Stimulated activated CD4-positive, alpha-beta T cell treated with anti-CD3 and anti-CD28 coated beads, Interleukin-15, amount 100 ng/mL, for 1 hour (primary cell): ENCODE measurements at regions not wholly inside any gene's neighbourhood (a gene's known extent, or its start where the extent isn't known, plus 50 kb on each side); places are given as distances from the start of the nearest gene placed in this dataset.

Source experiments
- DNase-seq, 2 donors: peaks; one replicate each; pipeline ENCODE4 v3.0.0-alpha.2; 2020; ENCODE audit warnings: low read depth in 1 of 2, low spot score in 1 of 2

GRCh38 chr6:145331066-145331465, 404.3 kb downstream of the EPM2A start:
- DNase-seq, result no peak

DNA sequence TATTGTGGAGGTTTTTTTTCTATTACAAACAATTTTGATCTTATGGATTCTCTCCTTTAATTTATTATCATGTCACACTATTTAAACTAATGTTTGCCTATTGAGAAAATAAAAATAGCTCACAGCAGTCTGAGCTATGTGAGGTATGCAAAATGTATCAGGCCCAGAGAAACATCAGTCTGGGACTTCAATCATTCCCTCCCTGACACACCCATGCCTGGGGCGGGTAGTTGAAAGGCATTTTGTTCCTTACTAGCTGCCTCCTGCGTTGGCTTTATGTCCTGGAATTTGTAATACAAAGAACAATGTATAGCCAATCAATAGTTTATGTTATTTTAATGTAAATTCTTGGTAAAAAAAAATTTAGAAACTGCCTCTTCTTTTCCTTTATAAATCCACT, 403.3 kb downstream of the EPM2A start:
- DNase-seq, result no peak

DNA sequence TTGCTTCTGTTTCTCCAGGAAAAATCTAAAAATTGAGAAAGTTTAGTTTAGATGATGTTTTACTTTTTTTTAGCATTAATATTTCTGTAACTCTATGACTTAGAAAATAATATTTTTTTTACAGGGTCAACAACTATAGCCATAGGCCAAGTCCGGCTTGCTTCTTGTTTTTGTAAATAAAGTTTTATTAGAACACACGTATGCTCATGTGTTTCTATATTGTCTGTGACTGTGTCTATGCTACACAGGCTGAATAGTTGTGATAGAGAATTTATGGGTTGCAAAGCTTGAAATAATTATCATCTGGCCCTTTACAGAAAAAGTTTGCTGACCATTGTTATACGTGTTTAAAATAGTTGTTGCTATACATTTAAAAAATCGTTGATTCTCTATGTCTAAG, 399.2 kb downstream of the EPM2A start:
- DNase-seq, result no peak

GRCh38 chr6:145339089-145339488, 396.2 kb downstream of the EPM2A start:
- DNase-seq, result no peak

DNA sequence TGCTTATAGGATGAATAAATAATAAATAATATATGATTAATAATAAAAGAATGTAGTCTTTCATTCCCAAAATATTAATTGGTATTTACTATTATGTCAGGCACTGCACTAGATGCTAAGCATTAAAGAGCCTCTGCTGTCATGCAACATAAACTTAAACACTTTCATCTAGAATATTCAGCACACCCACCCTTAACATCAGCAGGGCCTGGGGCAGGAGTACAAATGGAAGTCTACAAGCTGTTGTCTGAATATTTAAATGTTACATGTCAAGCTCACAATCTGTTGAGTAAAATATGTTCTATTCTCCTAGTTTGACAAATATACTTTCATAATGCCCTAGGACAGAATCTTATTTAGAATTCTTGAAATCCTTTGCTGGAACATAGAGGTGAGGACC, 395.1 kb downstream of the EPM2A start:
- DNase-seq, result no peak

- no peak for DNase-seq
Observed at GRCh38 chr6:145345094-145345493, 390.2 kb downstream of the EPM2A start.

DNA sequence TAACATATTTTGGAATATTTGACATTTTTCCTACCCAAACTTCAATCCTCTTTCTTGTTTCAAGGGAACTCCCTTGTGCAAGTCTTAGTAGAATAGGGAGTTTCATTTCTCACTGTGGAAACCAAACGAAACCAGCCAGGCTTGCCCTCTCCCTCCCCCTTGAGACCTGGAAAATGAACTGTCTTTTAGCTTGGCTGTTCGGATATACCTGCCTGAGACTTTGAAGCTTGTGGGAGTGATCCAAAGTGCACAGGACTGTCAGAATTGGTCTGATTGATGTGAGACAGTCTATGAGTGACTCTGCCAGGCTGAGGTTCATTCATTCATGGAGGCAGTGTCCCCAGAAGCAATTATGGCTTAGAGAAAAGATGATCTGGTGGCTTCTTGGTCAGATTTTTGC, 388.1 kb downstream of the EPM2A start:
- no peak for DNase-seq

DNA sequence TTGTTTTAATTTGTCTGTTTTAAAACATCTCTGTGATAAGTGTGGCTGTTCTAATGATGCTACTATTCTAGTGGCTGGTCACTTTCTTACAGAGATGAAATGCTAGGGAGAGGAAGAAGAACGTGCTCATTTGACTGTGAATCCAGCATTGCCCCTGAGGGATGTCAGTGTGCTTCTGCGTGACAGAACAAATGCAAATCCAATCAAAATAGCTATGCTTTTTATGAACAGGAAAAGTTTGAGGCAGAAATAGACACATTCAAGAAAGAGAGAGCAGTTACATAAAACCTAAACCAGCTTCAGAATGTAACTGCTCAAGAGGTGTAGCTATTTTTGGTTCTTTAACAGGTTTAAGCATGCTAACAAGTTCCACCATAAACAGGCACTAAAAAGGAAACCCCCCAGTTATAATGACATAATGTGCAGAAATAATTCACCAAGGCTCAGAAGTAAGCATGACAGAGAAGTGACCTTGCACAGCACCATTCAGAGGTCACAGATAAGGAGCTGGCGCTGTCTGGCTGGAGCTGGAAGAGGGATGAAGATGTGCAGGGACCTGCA, 385.3 kb downstream of the EPM2A start:
- no peak for DNase-seq

DNA sequence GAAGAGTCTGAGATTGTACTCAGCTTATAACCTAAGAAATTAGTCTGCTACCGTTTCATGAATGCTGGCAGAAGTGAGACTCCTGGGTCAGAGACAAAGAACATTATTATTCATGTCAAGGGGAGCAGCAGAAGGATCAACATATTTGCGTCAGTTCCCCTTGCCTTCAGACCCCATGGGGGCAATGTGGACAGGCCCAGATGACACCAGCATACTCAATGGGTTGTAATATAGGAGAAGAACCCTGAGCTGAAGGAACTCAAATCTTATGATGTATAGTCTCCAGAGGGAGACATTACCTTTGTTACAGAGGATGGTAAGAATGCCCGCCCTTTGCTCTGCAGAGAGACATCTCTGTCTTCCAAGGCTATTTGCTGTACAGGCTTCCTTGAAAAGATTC, 384.4 kb downstream of the EPM2A start:
- DNase-seq, result no peak

- DNase-seq, result no peak
Observed at GRCh38 chr6:145352382-145353080, 382.8 kb downstream of the EPM2A start.

GRCh38 chr6:145360865-145361264, 374.5 kb downstream of the EPM2A start:
- no peak for DNase-seq

DNA sequence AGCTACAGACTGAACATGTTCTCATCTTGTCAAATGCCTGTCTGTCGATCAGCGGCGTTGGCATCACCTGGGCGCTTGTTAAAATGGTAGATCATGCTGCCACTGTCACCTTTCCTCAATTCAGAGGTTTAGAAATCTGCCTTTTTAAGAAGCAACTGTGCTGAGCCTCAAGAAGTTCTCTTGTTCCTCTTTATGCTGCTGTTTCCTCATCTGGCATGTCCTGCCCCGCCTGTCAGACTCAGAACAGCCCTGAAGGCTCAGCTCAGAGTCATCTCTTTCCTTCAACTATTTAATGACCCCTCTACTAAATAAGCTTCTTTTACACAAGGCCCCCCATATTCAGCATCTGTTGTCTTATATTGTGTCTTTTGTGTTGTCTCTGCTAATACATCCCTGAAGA, 368.2 kb downstream of the EPM2A start:
- no peak for DNase-seq

- no peak for DNase-seq
Observed at GRCh38 chr6:145368075-145368474, 367.2 kb downstream of the EPM2A start.

GRCh38 chr6:145370559-145370958, 364.8 kb downstream of the EPM2A start:
- DNase-seq, result no peak

GRCh38 chr6:145372671-145373151, 362.6 kb downstream of the EPM2A start:
- no peak for DNase-seq

DNA sequence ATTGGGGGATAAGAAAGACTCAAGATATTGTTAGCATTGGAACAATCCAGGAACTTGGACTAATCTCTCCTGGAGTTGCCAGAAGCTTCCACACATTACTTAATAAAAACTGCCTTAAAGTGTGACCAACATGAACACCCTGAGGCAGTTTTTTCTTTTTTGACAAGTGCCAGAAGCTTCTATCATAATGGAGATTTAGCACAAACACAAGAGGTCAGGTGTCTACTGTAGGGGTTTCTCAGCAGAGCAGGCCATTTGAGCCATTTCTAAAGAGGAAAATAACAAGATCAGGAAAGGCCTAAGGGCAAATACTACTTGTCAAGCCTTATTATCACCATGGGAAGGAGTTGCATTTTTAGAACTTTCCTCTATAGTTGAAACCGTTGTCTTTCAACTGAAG, 361.5 kb downstream of the EPM2A start:
- DNase-seq, result no peak

DNA sequence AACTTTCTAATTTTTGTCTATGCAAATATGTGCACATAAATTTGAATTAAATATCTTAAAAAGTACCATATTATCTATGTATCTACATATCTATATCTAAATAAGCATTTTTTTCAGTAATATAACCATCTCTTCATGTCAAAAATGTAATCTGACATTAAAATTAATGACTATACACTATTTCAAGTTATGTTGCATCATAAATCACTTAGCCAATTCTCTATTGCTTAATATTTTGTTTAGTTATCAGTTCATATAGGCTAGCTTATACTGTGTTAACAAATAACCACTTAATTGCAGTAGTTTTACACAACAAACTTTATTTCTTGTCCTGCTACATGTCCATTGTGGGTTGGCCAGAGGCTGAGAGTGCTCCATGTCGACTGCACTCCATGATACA, 360.8 kb downstream of the EPM2A start:
- DNase-seq, result no peak

- no peak for DNase-seq
Observed at GRCh38 chr6:145375502-145375901, 359.8 kb downstream of the EPM2A start.

- DNase-seq, result no peak
Observed at GRCh38 chr6:145380186-145380585, 355.1 kb downstream of the EPM2A start.

DNA sequence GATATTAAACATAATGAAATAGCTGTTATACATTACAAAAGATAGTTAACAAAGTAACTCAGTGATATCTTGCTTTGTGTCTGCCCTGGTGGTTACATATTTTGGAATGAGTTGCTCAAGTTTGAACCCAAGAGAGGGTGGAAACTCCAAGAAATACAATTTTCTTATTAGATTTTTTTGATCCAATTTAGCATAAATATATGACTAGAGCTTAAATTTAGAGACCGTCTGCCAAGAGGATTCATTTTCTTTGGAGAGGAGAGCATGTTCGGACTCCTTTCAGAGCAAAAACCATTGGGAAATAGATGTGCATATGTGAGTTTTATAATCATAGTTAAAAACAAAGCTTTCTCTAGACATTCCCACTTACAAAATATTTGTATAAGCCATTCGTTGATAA, 353.4 kb downstream of the EPM2A start:
- DNase-seq, result no peak

- no peak for DNase-seq
Observed at GRCh38 chr6:145383428-145383827, 351.9 kb downstream of the EPM2A start.

DNA sequence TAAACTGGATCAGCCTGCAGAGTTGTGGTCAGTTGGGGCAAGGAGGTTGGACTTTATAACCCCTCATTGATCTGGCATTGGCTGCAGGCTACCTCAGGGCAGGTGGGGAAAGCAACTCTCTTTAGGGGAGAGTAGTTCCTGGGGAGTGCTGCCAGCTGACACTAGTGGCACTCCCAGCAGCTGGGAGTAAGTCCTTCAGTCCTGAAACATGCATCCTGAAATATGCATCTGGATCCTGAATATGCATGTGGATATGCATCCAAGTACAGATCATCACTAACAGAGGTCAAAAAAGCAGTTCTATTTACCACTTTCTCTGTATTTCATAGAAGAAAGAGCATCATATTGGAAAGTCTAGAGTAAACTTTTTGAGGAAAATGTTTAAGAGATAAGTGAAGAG, 350.8 kb downstream of the EPM2A start:
- DNase-seq, result no peak

- DNase-seq, result no peak
Observed at GRCh38 chr6:145396499-145396898, 338.8 kb downstream of the EPM2A start.
